ENCODE measurements at regions not wholly inside any gene's neighbourhood (a gene's known extent, or its start where the extent isn't known, plus 50 kb on each side); places are given as distances from the start of the nearest gene placed in this dataset.
"Not testable (repeated sequence)": the region's sequence is repeated elsewhere in the genome, so short reads cannot be mapped to it uniquely, and the experiment has no call there.

- TF ChIP-seq CTCF (IDR thresholded peaks at IDR 0.05 in 4 of 5, conservative IDR thresholded peaks at IDR 0.05 in 1 of 5); POLR2A (IDR thresholded peaks at IDR 0.05): not testable (repeated sequence)
Observed at GRCh38 chr13:43968943-43969690, 89.4 kb downstream of the LACC1 start.
